PC-3 (cell line): ENCODE measurements at regions not wholly inside any gene's neighbourhood (a gene's known extent, or its start where the extent isn't known, plus 50 kb on each side); places are given as distances from the start of the nearest gene placed in this dataset.

Source experiments
- ATAC-seq: fragments of 200-7000 bp; cut with Tn5 transposase; 2 replicates; pipeline ENCODE4 v1.9.1; 2020; ENCODE audit warnings: mild to moderate bottlenecking, moderate library complexity
- BruUV-seq: library from RNA; stranded (reverse); fragments of 400-500 nt; replicated peaks from 2 replicates; lab custom pipeline; 2021; lab: Mats Ljungman, UMichigan
- CTCF ChIA-PET: fragments of 300-600 bp; sonication (Branson Sonifier 250); formaldehyde crosslinking; loops from one replicate; lab custom pipeline; 2022; ENCODE audit warnings: antibody characterized with exemption; lab: Charles Lee
- POLR2A ChIA-PET: fragments of 300-600 bp; sonication (Branson Sonifier 250); formaldehyde crosslinking; loops from one replicate; lab custom pipeline; 2022; ENCODE audit warnings: antibody characterized with exemption; ENCODE audit not compliant: unreplicated experiment; lab: Charles Lee
- DNase-seq: peaks from one replicate; pipeline ENCODE4 v3.0.0-alpha.2; 2015
- H2AFZ ChIP-seq: fragments of 300-600 bp; sonication (generic); 2 replicates; pipeline ENCODE4 v1.6.0; 2016; ENCODE audit warnings: antibody characterized with exemption, low read length
- H3F3A ChIP-seq: fragments of 300-600 bp; sonication (generic); one replicate; pipeline ENCODE4 v1.6.0; 2017; ENCODE audit warnings: antibody characterized with exemption, low read length, control low read depth, mild to moderate bottlenecking; ENCODE audit not compliant: unreplicated experiment
- H3K27ac ChIP-seq: fragments of 300-600 bp; sonication (generic); 2 replicates; pipeline ENCODE4 v1.5.1; 2016; ENCODE audit warnings: mild to moderate bottlenecking, low read length
- H3K27me3 ChIP-seq: fragments of 300-600 bp; sonication (generic); 2 replicates; pipeline ENCODE4 v1.6.1; 2016; ENCODE audit warnings: low read length, mixed read lengths
- H3K36me3 ChIP-seq: fragments of 300-600 bp; sonication (generic); 2 replicates; pipeline ENCODE4 v1.6.1; 2016; ENCODE audit warnings: low read depth, mixed run types, low read length, mixed read lengths
- H3K4me1 ChIP-seq: fragments of 300-600 bp; sonication (generic); 2 replicates; pipeline ENCODE4 v1.5.1; 2016; ENCODE audit warnings: low read length; ENCODE audit not compliant: insufficient read depth
- H3K4me2 ChIP-seq: fragments of 300-600 bp; sonication (generic); 2 replicates; pipeline ENCODE4 v1.6.0; 2016; ENCODE audit warnings: low read length
- H3K4me3 ChIP-seq: fragments of 300-600 bp; sonication (generic); 2 replicates; pipeline ENCODE4 v1.5.1; 2016; ENCODE audit warnings: mild to moderate bottlenecking, low read length, mixed read lengths
- H3K79me2 ChIP-seq: fragments of 300-600 bp; sonication (generic); 2 replicates; pipeline ENCODE4 v1.6.1; 2017; ENCODE audit warnings: low read length, mixed read lengths
- H3K9ac ChIP-seq: fragments of 300-600 bp; sonication (generic); 2 replicates; pipeline ENCODE4 v1.6.0; 2016; ENCODE audit warnings: mild to moderate bottlenecking, low read length
- H3K9me2 ChIP-seq: fragments of 300-600 bp; sonication (generic); replicated peaks from 2 replicates; pipeline ENCODE4 v1.6.1; 2016; ENCODE audit warnings: mixed run types, low read length, mixed read lengths
- H3K9me3 ChIP-seq: fragments of 300-600 bp; sonication (generic); 2 replicates; pipeline ENCODE4 v1.6.1; 2016; ENCODE audit warnings: low read length, mixed read lengths
- H4K20me1 ChIP-seq: fragments of 300-600 bp; sonication (generic); 2 replicates; pipeline ENCODE4 v1.6.1; 2016; ENCODE audit warnings: low read length, mixed read lengths
- CTCF ChIP-seq: fragments of 300-600 bp; sonication (generic); conservative IDR thresholded peaks from 2 replicates; pipeline ENCODE4 v1.5.1; 2017; ENCODE audit warnings: antibody characterized with exemption, low read depth, mild to moderate bottlenecking, low read length
- EZH2 ChIP-seq: fragments of 300-600 bp; sonication (generic); IDR thresholded peaks from one replicate; pipeline ENCODE4 v1.6.1; 2017; ENCODE audit warnings: antibody characterized with exemption, mild to moderate bottlenecking, low read length; ENCODE audit not compliant: unreplicated experiment
- EZH2phosphoT487 ChIP-seq: fragments of 300-600 bp; sonication (generic); IDR thresholded peaks from 2 replicates; pipeline ENCODE4 v1.6.1; 2018; ENCODE audit warnings: mild to moderate bottlenecking, antibody characterized with exemption, low read length, borderline replicate concordance
- intact Hi-C: fragments of 100-400 bp; cut with micrococcal nuclease; formaldehyde crosslinking; loops from 2 replicates; pipeline ENCODE4 v1.9.0; 2023

- no peak for TF ChIP-seq EZH2phosphoT487
- no peak for TF ChIP-seq EZH2
- TF ChIP-seq CTCF = peak; percentile 75
- H3K4me1 ChIP-seq = no peaks in the 10 kb centered on the region
- CTCF ChIA-PET = interaction anchor here (1.5 kb wide), 1 partner anchor 278 kb away, joined by 11 read pairs; no protein-coding TSS in a partner anchor
- ATAC-seq = peak; percentile 31; the same call in 1 of the 2 replicates
- H2AFZ ChIP-seq = no peak overlapping the region
- H3K9ac ChIP-seq = no peak overlapping the region
- no peaks in the 10 kb centered on the region for H3K79me2 ChIP-seq
- no peaks in the 10 kb centered on the region for H3K27me3 ChIP-seq
- no peaks in the 10 kb centered on the region for H3F3A ChIP-seq
- POLR2A ChIA-PET = no interaction called here
- H3K9me2 ChIP-seq = no peaks in the 10 kb centered on the region
- no peaks in the 10 kb centered on the region for H3K9me3 ChIP-seq
- BruUV-seq = no TSS peak
- H3K4me3 ChIP-seq = no peak overlapping the region
- peak; percentile 67 for DNase-seq
- no peak overlapping the region for H3K4me2 ChIP-seq
- no peaks in the 10 kb centered on the region for H3K36me3 ChIP-seq
- no peak overlapping the region for H3K27ac ChIP-seq
- H4K20me1 ChIP-seq = no peaks in the 10 kb centered on the region
- intact Hi-C loops = loop anchor here (1.0 to 2.0 kb wide), 4 partner anchors 114 to 423 kb away; no protein-coding TSS in a partner anchor
These were observed 545.2 kb downstream of the C4orf33 start for GRCh38 chr4:129641179-129641578.

GRCh38 chr4:129645461-129645860 is 549.5 kb downstream of the C4orf33 start:
- CTCF ChIA-PET = no interaction called here
- intact Hi-C loops = no loop called here
- no peak overlapping the region for H2AFZ ChIP-seq
- H3K27ac ChIP-seq = no peak overlapping the region
- no peaks in the 10 kb centered on the region for H4K20me1 ChIP-seq
- POLR2A ChIA-PET = no interaction called here
- DNase-seq (no peak), ATAC-seq (no peak)
- no peaks in the 10 kb centered on the region for H3K4me1 ChIP-seq
- no peak for TF ChIP-seq CTCF
- TF ChIP-seq EZH2phosphoT487 = no peak
- TF ChIP-seq EZH2 = no peak
- BruUV-seq = no TSS peak
- no peaks in the 10 kb centered on the region for H3K79me2 ChIP-seq
- H3F3A ChIP-seq = no peaks in the 10 kb centered on the region
- H3K4me3 ChIP-seq = no peak overlapping the region
- no peak overlapping the region for H3K9ac ChIP-seq
- H3K36me3 ChIP-seq = no peaks in the 10 kb centered on the region
- H3K27me3 ChIP-seq = no peaks in the 10 kb centered on the region
- H3K9me3 ChIP-seq = no peaks in the 10 kb centered on the region
- no peak overlapping the region for H3K4me2 ChIP-seq
- no peaks in the 10 kb centered on the region for H3K9me2 ChIP-seq

- CTCF ChIA-PET = no interaction called here
These were observed 572.1 kb downstream of the C4orf33 start for GRCh38 chr4:129668092-129668491.

More at GRCh38 chr4:129668092-129668491, 572.1 kb downstream of the C4orf33 start:
- Histone ChIP-seq H3K9me2 (no peaks in the 10 kb centered on the region), H3K27ac (no peak overlapping the region), H3K36me3 (no peaks in the 10 kb centered on the region), H3K9ac (no peak overlapping the region), H3K9me3 (no peaks in the 10 kb centered on the region), H3K4me1 (no peaks in the 10 kb centered on the region), H3K4me3 (no peak overlapping the region), H3F3A (no peaks in the 10 kb centered on the region), H2AFZ (no peak overlapping the region), H3K79me2 (no peaks in the 10 kb centered on the region), H3K27me3 (no peaks in the 10 kb centered on the region), H3K4me2 (no peak overlapping the region), H4K20me1 (no peaks in the 10 kb centered on the region)
- no TSS peak for BruUV-seq
- DNase-seq (no peak), ATAC-seq (no peak)
- TF ChIP-seq EZH2phosphoT487 (no peak), EZH2 (no peak), CTCF (no peak)
- POLR2A ChIA-PET = no interaction called here
- intact Hi-C loops = no loop called here
